Panc1 (cell line): ENCODE measurements at regions not wholly inside any gene's neighbourhood (a gene's known extent, or its start where the extent isn't known, plus 50 kb on each side); places are given as distances from the start of the nearest gene placed in this dataset.

ENCODE experiments used
- CTCF ChIP-seq: fragments of 450-650 bp; IDR thresholded peaks from 2 replicates; pipeline ENCODE4 v1.5.1; 2017; ENCODE audit warnings: mild to moderate bottlenecking
- POLR2AphosphoS5 ChIP-seq: IDR thresholded peaks from 2 replicates; pipeline ENCODE4 v1.6.1; 2012; ENCODE audit warnings: mild to moderate bottlenecking, low read depth, low read length, moderate library complexity

GRCh38 chr17:13256545-13256944, 238.7 kb upstream of the ELAC2 start:
- TF ChIP-seq CTCF (no peak), POLR2AphosphoS5 (no peak)
